CD14-positive monocyte (primary cell): ENCODE measurements at regions not wholly inside any gene's neighbourhood (a gene's known extent, or its start where the extent isn't known, plus 50 kb on each side); places are given as distances from the start of the nearest gene placed in this dataset.

Experiments
- DNase-seq, 3 donors: peaks; one replicate each; pipeline ENCODE4 v3.0.0-alpha.2; 2011 to 2022
- H2AFZ ChIP-seq: 2 replicates; pipeline ENCODE4 v1.6.0; 2012; ENCODE audit warnings: mild to moderate bottlenecking, low read depth, low read length, inconsistent platforms; ENCODE audit not compliant: insufficient read depth, poor library complexity, severe bottlenecking
- H3K27ac ChIP-seq, 2 donors: 1 replicate in 1 of 2; 2 replicates in 1 of 2; pipeline ENCODE4 v1.5.1; 2012 to 2013; ENCODE audit warnings: low read length in 2 of 2, control low read depth in 1 of 2, inconsistent platforms in 1 of 2, low read depth in 1 of 2, mild to moderate bottlenecking in 1 of 2
- H3K27me3 ChIP-seq, 2 donors: one replicate each; pipeline versions ENCODE4 v1.6.0 to v1.6.1; 2011 to 2013; ENCODE audit warnings: low read length in 2 of 2; ENCODE audit not compliant: control insufficient read depth in 2 of 2, insufficient read depth in 2 of 2
- H3K36me3 ChIP-seq, 2 donors: replicated peaks in 1 of 2; 1 replicate in 1 of 2; 2 replicates in 1 of 2; pipeline versions ENCODE4 v1.5.1 to v1.6.1; 2012 to 2013; ENCODE audit warnings: low read length in 2 of 2, control low read depth in 1 of 2, inconsistent platforms in 1 of 2, mild to moderate bottlenecking in 1 of 2; ENCODE audit not compliant: insufficient read depth in 2 of 2, control insufficient read depth in 1 of 2
- H3K4me1 ChIP-seq, 2 donors: 1 replicate in 1 of 2; 2 replicates in 1 of 2; pipeline versions ENCODE4 v1.5.1 to v1.6.1; 2012 to 2013; ENCODE audit warnings: low read length in 2 of 2, control low read depth in 1 of 2, inconsistent platforms in 1 of 2, mild to moderate bottlenecking in 1 of 2, moderate library complexity in 1 of 2; ENCODE audit not compliant: insufficient read depth in 2 of 2, control insufficient read depth in 1 of 2
- H3K4me2 ChIP-seq: replicated peaks from 2 replicates; pipeline ENCODE3; 2012; ENCODE audit warnings: low read length, moderate library complexity, mild to moderate bottlenecking; ENCODE audit not compliant: poor library complexity, severe bottlenecking; ENCODE audit errors: extremely low read depth
- H3K4me3 ChIP-seq, 3 experiments: fragments of 200-600 bp in 1 of 3; sonication (generic) in 1 of 3; replicated peaks in 1 of 3; 1 replicate in 2 of 3; 2 replicates in 1 of 3; pipeline ENCODE4 v1.5.1; 2011 to 2013; ENCODE audit warnings: low read length in 3 of 3, mild to moderate bottlenecking in 3 of 3, control low read depth in 2 of 3, low read depth in 2 of 3, inconsistent platforms in 1 of 3, moderate library complexity in 1 of 3
- H3K79me2 ChIP-seq: 2 replicates; pipeline ENCODE4 v1.6.0; 2012; ENCODE audit warnings: mild to moderate bottlenecking, control low read depth, inconsistent platforms, low read length, moderate library complexity; ENCODE audit not compliant: insufficient read depth
- H3K9ac ChIP-seq: 2 replicates; pipeline ENCODE4 v1.6.0; 2017; ENCODE audit warnings: low read length, mild to moderate bottlenecking; ENCODE audit not compliant: insufficient read depth, poor library complexity, severe bottlenecking
- H3K9me3 ChIP-seq, 2 donors: replicated peaks in 1 of 2; 1 replicate in 1 of 2; 2 replicates in 1 of 2; pipeline versions ENCODE4 v1.5.1 to v1.6.1; 2012 to 2013; ENCODE audit warnings: low read length in 2 of 2, control low read depth in 1 of 2; ENCODE audit not compliant: control insufficient read depth in 1 of 2, insufficient read depth in 1 of 2
- H4K20me1 ChIP-seq: 2 replicates; pipeline ENCODE4 v1.6.0; 2012; ENCODE audit warnings: mild to moderate bottlenecking, low read length, control low read depth, moderate library complexity; ENCODE audit not compliant: insufficient read depth
- H3K27ac Mint-ChIP-seq, 7 donors: one replicate each; pipeline ENCODE4 v1.8.0; 2020; ENCODE audit warnings: mild to moderate bottlenecking in 7 of 7, mixed read lengths in 7 of 7, moderate library complexity in 6 of 7, inconsistent platforms in 2 of 7
- H3K27me3 Mint-ChIP-seq, 3 donors: one replicate each; pipeline ENCODE4 v1.8.0; 2021 to 2022; ENCODE audit warnings: low read depth in 3 of 3, mild to moderate bottlenecking in 3 of 3, mixed read lengths in 3 of 3, moderate library complexity in 3 of 3, inconsistent platforms in 1 of 3
- H3K36me3 Mint-ChIP-seq, 2 donors: one replicate each; pipeline ENCODE4 v1.8.0; 2020; ENCODE audit warnings: mixed read lengths in 2 of 2, inconsistent platforms in 1 of 2, mild to moderate bottlenecking in 1 of 2
- H3K4me1 Mint-ChIP-seq: one replicate; pipeline ENCODE4 v1.8.0; 2020; ENCODE audit warnings: mild to moderate bottlenecking, mixed read lengths
- H3K4me3 Mint-ChIP-seq, 2 donors: one replicate each; pipeline ENCODE4 v1.8.0; 2020; ENCODE audit warnings: mild to moderate bottlenecking in 2 of 2, mixed read lengths in 2 of 2, moderate library complexity in 1 of 2
- H3K9me3 Mint-ChIP-seq, 7 donors: one replicate each; pipeline ENCODE4 v1.8.0; 2020 to 2022; ENCODE audit warnings: mixed read lengths in 7 of 7, mild to moderate bottlenecking in 6 of 7, moderate library complexity in 6 of 7, inconsistent platforms in 2 of 7
- WGBS: methylation state at CpG from one replicate; pipeline ENCODE4 v1.1.5; 2013; ENCODE audit warnings: missing lambda C conversion rate; ENCODE audit not compliant: insufficient coverage; 5-methylcytosine and 5-hydroxymethylcytosine counted together
- intact Hi-C, 2 donors: fragments of 100-400 bp; cut with micrococcal nuclease; formaldehyde crosslinking; loops; one replicate each; pipeline versions ENCODE4 v1.15.0 to v1.15.1; 2023
- TF ChIP-seq, protein P1 (sequence below): fragments of 200-600 bp; IDR thresholded peaks from one replicate; pipeline ENCODE4 v1.8.0; 2022; ENCODE audit warnings: antibody characterized with exemption, mild to moderate bottlenecking

DNA sequence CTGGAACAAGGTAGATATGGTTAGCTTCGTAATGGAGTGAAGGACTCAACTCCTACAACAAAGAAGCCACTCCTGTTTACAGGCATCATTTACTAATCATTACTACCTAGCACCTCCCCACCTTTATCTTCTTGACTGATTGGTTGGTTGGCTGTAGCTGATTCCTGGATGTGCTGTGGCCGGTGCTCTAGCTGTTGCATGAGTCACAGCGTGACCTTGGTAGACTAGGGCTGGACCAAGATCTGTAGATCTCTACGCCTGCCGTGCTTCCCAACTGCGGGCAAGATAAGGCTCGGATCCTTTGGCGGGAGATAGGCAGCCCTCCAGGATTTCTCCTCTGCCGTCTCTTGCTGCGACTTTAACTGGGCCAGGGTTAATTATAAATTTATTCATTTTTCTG, 194.3 kb upstream of the SOX11 start:
- Histone ChIP-seq H3K4me3 (no peak overlapping the region), H2AFZ (no peak overlapping the region), H3K27ac (no peak overlapping the region), H3K27me3 (no peaks in the 10 kb centered on the region), H4K20me1 (no peaks in the 10 kb centered on the region), H3K79me2 (no peaks in the 10 kb centered on the region), H3K9me3 (no peaks in the 10 kb centered on the region), H3K4me2 (no peak overlapping the region), H3K9ac (no peak overlapping the region), H3K36me3 (no peaks in the 10 kb centered on the region), H3K4me1 (no peaks in the 10 kb centered on the region)
- TF ChIP-seq, protein P1, sequence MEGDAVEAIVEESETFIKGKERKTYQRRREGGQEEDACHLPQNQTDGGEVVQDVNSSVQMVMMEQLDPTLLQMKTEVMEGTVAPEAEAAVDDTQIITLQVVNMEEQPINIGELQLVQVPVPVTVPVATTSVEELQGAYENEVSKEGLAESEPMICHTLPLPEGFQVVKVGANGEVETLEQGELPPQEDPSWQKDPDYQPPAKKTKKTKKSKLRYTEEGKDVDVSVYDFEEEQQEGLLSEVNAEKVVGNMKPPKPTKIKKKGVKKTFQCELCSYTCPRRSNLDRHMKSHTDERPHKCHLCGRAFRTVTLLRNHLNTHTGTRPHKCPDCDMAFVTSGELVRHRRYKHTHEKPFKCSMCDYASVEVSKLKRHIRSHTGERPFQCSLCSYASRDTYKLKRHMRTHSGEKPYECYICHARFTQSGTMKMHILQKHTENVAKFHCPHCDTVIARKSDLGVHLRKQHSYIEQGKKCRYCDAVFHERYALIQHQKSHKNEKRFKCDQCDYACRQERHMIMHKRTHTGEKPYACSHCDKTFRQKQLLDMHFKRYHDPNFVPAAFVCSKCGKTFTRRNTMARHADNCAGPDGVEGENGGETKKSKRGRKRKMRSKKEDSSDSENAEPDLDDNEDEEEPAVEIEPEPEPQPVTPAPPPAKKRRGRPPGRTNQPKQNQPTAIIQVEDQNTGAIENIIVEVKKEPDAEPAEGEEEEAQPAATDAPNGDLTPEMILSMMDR, result no peak
- Mint-ChIP-seq H3K4me3 (no peak overlapping the region), H3K9me3 (peaks cover 0 to 7% (median 3%) of the 10 kb centered on the region in 7 donors), H3K4me1 (no peaks in the 10 kb centered on the region), H3K27me3 (peaks cover 0 to 2% (median 0%) of the 10 kb centered on the region in 3 donors), H3K27ac (no peak overlapping the region), H3K36me3 (no peaks in the 10 kb centered on the region)
- intact Hi-C loops, result no loop called here
- DNase-seq, result no peak
- 96% methylated on average over 8 of the region's 10 CpGs for WGBS

DNA sequence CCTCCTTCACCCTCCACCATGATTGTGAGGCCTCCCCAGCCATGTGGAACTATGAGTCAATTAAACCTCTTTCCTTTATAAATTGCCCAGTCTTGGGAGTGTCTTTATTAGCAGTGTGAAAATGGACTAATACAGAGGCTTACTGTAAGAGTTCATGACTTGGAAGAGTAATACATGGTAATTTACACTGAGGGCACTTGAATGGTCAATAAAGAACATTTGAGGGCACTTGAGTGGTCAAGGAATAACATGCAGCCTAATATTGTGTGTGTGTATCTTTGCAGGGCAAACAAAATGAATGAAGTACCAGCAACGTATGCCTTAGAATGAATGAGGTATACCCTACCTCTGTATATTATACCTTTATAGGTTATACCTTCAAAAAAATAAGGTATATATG, 190.4 kb upstream of the SOX11 start:
- no peaks in the 10 kb centered on the region for H3K36me3 ChIP-seq
- TF ChIP-seq, protein P1, result no peak
- DNase-seq, result no peak
- no peak overlapping the region for H3K27ac ChIP-seq
- Mint-ChIP-seq H3K4me3 (no peak overlapping the region), H3K9me3 (peaks cover 0 to 11% (median 3%) of the 10 kb centered on the region in 7 donors), H3K36me3 (no peaks in the 10 kb centered on the region), H3K27ac (no peak overlapping the region), H3K27me3 (no peaks in the 10 kb centered on the region), H3K4me1 (no peaks in the 10 kb centered on the region)
- WGBS, result no CpG with 5 or more reads among the region's 1 CpG
- no peak overlapping the region for H2AFZ ChIP-seq
- H3K4me2 ChIP-seq, result no peak overlapping the region
- no peak overlapping the region for H3K9ac ChIP-seq
- no peaks in the 10 kb centered on the region for H3K79me2 ChIP-seq
- no peak overlapping the region for H3K4me3 ChIP-seq
- H3K4me1 ChIP-seq, result no peaks in the 10 kb centered on the region
- H3K9me3 ChIP-seq, result no peaks in the 10 kb centered on the region
- intact Hi-C loops, result no loop called here
- no peaks in the 10 kb centered on the region for H3K27me3 ChIP-seq
- H4K20me1 ChIP-seq, result no peaks in the 10 kb centered on the region
